HepG2 (cell line): ENCODE measurements at regions not wholly inside any gene's neighbourhood (a gene's known extent, or its start where the extent isn't known, plus 50 kb on each side); places are given as distances from the start of the nearest gene placed in this dataset.

Source experiments
- ATAC-seq: fragments of 200-7000 bp; cut with Tn5 transposase; 3 replicates; pipeline ENCODE4 v1.9.1; 2020; ENCODE audit warnings: mild to moderate bottlenecking, moderate library complexity
- BruUV-seq: library from RNA; stranded (reverse); fragments of 400-500 nt; replicated peaks from 2 replicates; lab custom pipeline; 2021; lab: Mats Ljungman, UMichigan
- CTCF ChIA-PET: fragments of 300-600 bp; formaldehyde crosslinking; extraction: SDS; loops from one replicate; lab custom pipeline; 2021; ENCODE audit warnings: low total read pairs, inconsistent platforms, low intra/inter-chr PET ratio; lab: Yijun Ruan, JAX
- POLR2A ChIA-PET: fragments of 350-600 bp; sonication (Branson Sonifier 250); formaldehyde crosslinking; loops from one replicate; lab custom pipeline; 2020; ENCODE audit warnings: antibody characterized with exemption, inconsistent platforms; lab: Yijun Ruan, JAX
- DNase-seq: peaks from one replicate; pipeline ENCODE4 v3.0.0-alpha.2; 2015; ENCODE audit warnings: low spot score
- FAIRE-seq: peaks from 3 replicates; lab custom pipeline; 2011; peaks lifted over from hg19 to GRCh38; lab: Jason Lieb, UNC
- H2AFZ ChIP-seq: one replicate; pipeline ENCODE4 v1.6.1; 2011; ENCODE audit warnings: low read length, inconsistent platforms
- H3K27ac ChIP-seq: fragments of 300-600 bp; 3 replicates; pipeline ENCODE4 v1.8.0; 2011; ENCODE audit warnings: mixed run types, mild to moderate bottlenecking, mixed read lengths, low read length, inconsistent platforms; ENCODE audit not compliant: insufficient read depth; ENCODE audit errors: extremely low read length
- H3K27me3 ChIP-seq, 2 experiments: fragments of 200-600 bp in 1 of 2; 2 replicates in 1 of 2; 3 replicates in 1 of 2; pipeline versions ENCODE4 v1.6.0 to v1.8.0; 2011; ENCODE audit warnings: low read length in 2 of 2, mild to moderate bottlenecking in 2 of 2, moderate library complexity in 2 of 2, inconsistent platforms in 1 of 2; ENCODE audit not compliant: insufficient read depth in 2 of 2, control insufficient read depth in 1 of 2
- H3K36me3 ChIP-seq, 2 experiments: fragments of 200-600 bp in 1 of 2; replicated peaks in 1 of 2; 2 replicates in 1 of 2; 3 replicates in 1 of 2; pipeline versions ENCODE4 v1.5.1 to v1.8.0; 2011; ENCODE audit warnings: low read length in 2 of 2, inconsistent platforms in 1 of 2; ENCODE audit not compliant: insufficient read depth in 2 of 2, control insufficient read depth in 1 of 2
- H3K4me1 ChIP-seq: 2 replicates; pipeline ENCODE4 v1.5.1; 2012; ENCODE audit warnings: low read length, inconsistent platforms; ENCODE audit not compliant: insufficient read depth
- H3K4me2 ChIP-seq: 2 replicates; pipeline ENCODE4 v1.6.0; 2011; ENCODE audit warnings: low read depth, low read length, inconsistent platforms
- H3K4me3 ChIP-seq, 3 experiments: fragments of 200-600 bp in 1 of 3; sonication (generic), shearing (Covaris generic) in 1 of 3; replicated peaks in 1 of 3; 2 replicates each; pipeline ENCODE4 v1.5.1; 2011 to 2016; ENCODE audit warnings: low read length in 3 of 3, inconsistent platforms in 2 of 3, low read depth in 2 of 3, mild to moderate bottlenecking in 2 of 3, control low read depth in 1 of 3, mixed read lengths in 1 of 3; ENCODE audit not compliant: insufficient read depth in 1 of 3
- H3K79me2 ChIP-seq: one replicate; pipeline ENCODE4 v1.6.1; 2011; ENCODE audit warnings: low read length, inconsistent platforms; ENCODE audit not compliant: insufficient read depth
- H3K9ac ChIP-seq: 2 replicates; pipeline ENCODE4 v1.6.0; 2011; ENCODE audit warnings: mild to moderate bottlenecking, low read depth, low read length, inconsistent platforms; ENCODE audit not compliant: insufficient read depth
- H3K9me3 ChIP-seq: 2 replicates; pipeline ENCODE4 v1.5.1; 2012; ENCODE audit warnings: mild to moderate bottlenecking, low read length
- H4K20me1 ChIP-seq: 2 replicates; pipeline ENCODE4 v1.6.0; 2011; ENCODE audit warnings: inconsistent platforms, mild to moderate bottlenecking, low read length, moderate library complexity; ENCODE audit not compliant: insufficient read depth
- NR0B2 ChIP-seq: sonication (generic); formaldehyde crosslinking; IDR thresholded peaks from 2 replicates; pipeline ENCODE4 v1.4.0; 2020; ENCODE audit warnings: mild to moderate bottlenecking, missing genetic modification reagents
- POLR2AphosphoS5 ChIP-seq: IDR thresholded peaks from 2 replicates; pipeline ENCODE4 v1.6.1; 2012; ENCODE audit warnings: low read depth, low read length
- PTBP1 ChIP-seq: fragments of 200-400 bp; formaldehyde crosslinking; IDR thresholded peaks from 2 replicates; pipeline ENCODE4 v1.6.1; 2018; ENCODE audit warnings: low read length, low read depth; ENCODE audit not compliant: poor library complexity, severe bottlenecking
- RCOR2 ChIP-seq: IDR thresholded peaks from 2 replicates; pipeline ENCODE4 v1.6.1; 2016; ENCODE audit warnings: missing biosample characterization, missing genetic modification reagents
- RXRB ChIP-seq: IDR thresholded peaks from 2 replicates; pipeline ENCODE4 v1.6.1; 2016; ENCODE audit warnings: borderline replicate concordance, missing genetic modification reagents, missing compliant biosample characterization
- SYNCRIP ChIP-seq: fragments of 200-400 bp; formaldehyde crosslinking; IDR thresholded peaks from 2 replicates; pipeline ENCODE4 v1.6.1; 2018; ENCODE audit warnings: mild to moderate bottlenecking, low read depth, low read length; ENCODE audit not compliant: insufficient read depth
- TCF12 ChIP-seq, 2 experiments: fragments of 450-650 bp in 1 of 2; sonication (generic) in 1 of 2; formaldehyde crosslinking in 1 of 2; IDR thresholded peaks; 2 replicates each; pipeline versions ENCODE4 v1.6.1 to v1.8.0; 2017 to 2022; ENCODE audit warnings: antibody characterized with exemption in 1 of 2, mild to moderate bottlenecking in 1 of 2, missing genetic modification reagents in 1 of 2, moderate library complexity in 1 of 2
- TP53 ChIP-seq: sonication (generic); formaldehyde crosslinking; conservative IDR thresholded peaks from 2 replicates; pipeline ENCODE4 v1.4.0; 2020; ENCODE audit warnings: missing genetic modification reagents
- YEATS4 ChIP-seq: sonication (generic); formaldehyde crosslinking; IDR thresholded peaks from 2 replicates; pipeline ENCODE4 v1.4.0; 2020; ENCODE audit warnings: missing genetic modification reagents, borderline replicate concordance
- ZBTB44 ChIP-seq: sonication (generic); formaldehyde crosslinking; IDR thresholded peaks from 2 replicates; pipeline ENCODE4 v1.4.0; 2020; ENCODE audit warnings: missing genetic modification reagents
- WGBS: methylation state at CpG from one replicate; pipeline ENCODE4 v1.1.6; 2017; ENCODE audit warnings: low lambda C conversion rate; 5-methylcytosine and 5-hydroxymethylcytosine counted together
- in situ Hi-C: cut with HindIII; loops from 2 replicates; pipeline ENCODE4 v1.10.0; 2017; ENCODE audit warnings: low pct_unique_long_range_greater_than_20kb; ENCODE audit not compliant: extremely low pct_ligation_motif_present
- intact Hi-C: fragments of 100-400 bp; cut with micrococcal nuclease; formaldehyde crosslinking; loops from one replicate; pipeline ENCODE4 v1.10.0; 2022; ENCODE audit not compliant: unreplicated experiment
- TF ChIP-seq, protein P1 (sequence below): sonication (generic); formaldehyde crosslinking; conservative IDR thresholded peaks from 2 replicates; pipeline ENCODE4 v1.8.0; 2022; ENCODE audit warnings: missing genetic modification reagents
- TF ChIP-seq, protein P2 (sequence below): sonication (generic); formaldehyde crosslinking; IDR thresholded peaks from 2 replicates; pipeline ENCODE4 v1.5.0; 2020; ENCODE audit warnings: missing genetic modification reagents
- TF ChIP-seq, protein P3 (sequence below): sonication (generic); formaldehyde crosslinking; IDR thresholded peaks from 2 replicates; pipeline ENCODE4 v1.4.0; 2020; ENCODE audit warnings: mild to moderate bottlenecking, missing genetic modification reagents
- TF ChIP-seq, protein P4 (sequence below): sonication (generic); formaldehyde crosslinking; IDR thresholded peaks from 2 replicates; pipeline ENCODE4 v1.8.0; 2023; ENCODE audit warnings: mild to moderate bottlenecking, missing genetic modification reagents

DNA sequence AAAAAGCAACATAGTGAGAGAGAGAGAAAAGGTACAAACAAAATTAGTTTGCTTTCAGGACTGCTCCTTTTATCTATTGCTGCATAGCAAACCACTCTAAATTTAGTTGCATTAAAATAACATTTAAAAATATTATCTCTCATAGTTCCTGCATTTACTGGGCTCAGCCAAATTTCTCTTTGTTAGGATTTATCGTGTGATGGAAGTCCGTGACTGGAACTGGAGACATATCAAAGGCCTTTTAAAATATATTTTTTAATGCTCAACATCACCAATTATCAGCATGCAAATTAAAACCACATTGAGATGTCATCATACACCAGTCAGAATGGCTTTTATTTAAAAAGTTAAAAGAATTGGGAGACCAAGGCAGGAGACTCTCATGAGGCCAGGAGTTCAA is 107.6 kb upstream of the SYT1 start:
- no TSS peak for BruUV-seq
- FAIRE-seq (no peak), ATAC-seq (no peak), DNase-seq (no peak)
- Histone ChIP-seq H3K27ac (no peak overlapping the region), H3K4me2 (no peak overlapping the region), H4K20me1 (no peaks in the 10 kb centered on the region), H3K4me1 (no peaks in the 10 kb centered on the region), H2AFZ (no peak overlapping the region), H3K9me3 (no peaks in the 10 kb centered on the region), H3K36me3 (no peaks in the 10 kb centered on the region), H3K79me2 (no peaks in the 10 kb centered on the region), H3K4me3 (no peak overlapping the region), H3K9ac (no peak overlapping the region), H3K27me3 (no peaks in the 10 kb centered on the region)
- WGBS = 0% methylated on average over 2 of the region's 2 CpGs
- in situ Hi-C loops (no loop called here), intact Hi-C loops (no loop called here)
- POLR2A ChIA-PET = no interaction called here
- CTCF ChIA-PET = no interaction called here
- TF ChIP-seq SYNCRIP (no peak), RCOR2 (CRISPR knock-in tag) (no peak), ZBTB44 (no peak), TP53 (CRISPR knock-in tag) (no peak), POLR2AphosphoS5 (no peak), TCF12 (IDR thresholded peaks at IDR 0.05) (no peak), TCF12 (CRISPR knock-in tag; IDR thresholded peaks at IDR 0.05) (no peak), RXRB (CRISPR knock-in tag) (no peak), NR0B2 (CRISPR knock-in tag) (no peak), PTBP1 (no peak), YEATS4 (no peak)
- TF ChIP-seq, protein P1, sequence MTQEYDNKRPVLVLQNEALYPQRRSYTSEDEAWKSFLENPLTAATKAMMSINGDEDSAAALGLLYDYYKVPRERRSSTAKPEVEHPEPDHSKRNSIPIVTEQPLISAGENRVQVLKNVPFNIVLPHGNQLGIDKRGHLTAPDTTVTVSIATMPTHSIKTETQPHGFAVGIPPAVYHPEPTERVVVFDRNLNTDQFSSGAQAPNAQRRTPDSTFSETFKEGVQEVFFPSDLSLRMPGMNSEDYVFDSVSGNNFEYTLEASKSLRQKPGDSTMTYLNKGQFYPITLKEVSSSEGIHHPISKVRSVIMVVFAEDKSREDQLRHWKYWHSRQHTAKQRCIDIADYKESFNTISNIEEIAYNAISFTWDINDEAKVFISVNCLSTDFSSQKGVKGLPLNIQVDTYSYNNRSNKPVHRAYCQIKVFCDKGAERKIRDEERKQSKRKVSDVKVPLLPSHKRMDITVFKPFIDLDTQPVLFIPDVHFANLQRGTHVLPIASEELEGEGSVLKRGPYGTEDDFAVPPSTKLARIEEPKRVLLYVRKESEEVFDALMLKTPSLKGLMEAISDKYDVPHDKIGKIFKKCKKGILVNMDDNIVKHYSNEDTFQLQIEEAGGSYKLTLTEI (CRISPR knock-in tag) = no peak
- TF ChIP-seq, protein P2, sequence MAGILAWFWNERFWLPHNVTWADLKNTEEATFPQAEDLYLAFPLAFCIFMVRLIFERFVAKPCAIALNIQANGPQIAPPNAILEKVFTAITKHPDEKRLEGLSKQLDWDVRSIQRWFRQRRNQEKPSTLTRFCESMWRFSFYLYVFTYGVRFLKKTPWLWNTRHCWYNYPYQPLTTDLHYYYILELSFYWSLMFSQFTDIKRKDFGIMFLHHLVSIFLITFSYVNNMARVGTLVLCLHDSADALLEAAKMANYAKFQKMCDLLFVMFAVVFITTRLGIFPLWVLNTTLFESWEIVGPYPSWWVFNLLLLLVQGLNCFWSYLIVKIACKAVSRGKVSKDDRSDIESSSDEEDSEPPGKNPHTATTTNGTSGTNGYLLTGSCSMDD (CRISPR knock-in tag) = no peak
- TF ChIP-seq, protein P3, sequence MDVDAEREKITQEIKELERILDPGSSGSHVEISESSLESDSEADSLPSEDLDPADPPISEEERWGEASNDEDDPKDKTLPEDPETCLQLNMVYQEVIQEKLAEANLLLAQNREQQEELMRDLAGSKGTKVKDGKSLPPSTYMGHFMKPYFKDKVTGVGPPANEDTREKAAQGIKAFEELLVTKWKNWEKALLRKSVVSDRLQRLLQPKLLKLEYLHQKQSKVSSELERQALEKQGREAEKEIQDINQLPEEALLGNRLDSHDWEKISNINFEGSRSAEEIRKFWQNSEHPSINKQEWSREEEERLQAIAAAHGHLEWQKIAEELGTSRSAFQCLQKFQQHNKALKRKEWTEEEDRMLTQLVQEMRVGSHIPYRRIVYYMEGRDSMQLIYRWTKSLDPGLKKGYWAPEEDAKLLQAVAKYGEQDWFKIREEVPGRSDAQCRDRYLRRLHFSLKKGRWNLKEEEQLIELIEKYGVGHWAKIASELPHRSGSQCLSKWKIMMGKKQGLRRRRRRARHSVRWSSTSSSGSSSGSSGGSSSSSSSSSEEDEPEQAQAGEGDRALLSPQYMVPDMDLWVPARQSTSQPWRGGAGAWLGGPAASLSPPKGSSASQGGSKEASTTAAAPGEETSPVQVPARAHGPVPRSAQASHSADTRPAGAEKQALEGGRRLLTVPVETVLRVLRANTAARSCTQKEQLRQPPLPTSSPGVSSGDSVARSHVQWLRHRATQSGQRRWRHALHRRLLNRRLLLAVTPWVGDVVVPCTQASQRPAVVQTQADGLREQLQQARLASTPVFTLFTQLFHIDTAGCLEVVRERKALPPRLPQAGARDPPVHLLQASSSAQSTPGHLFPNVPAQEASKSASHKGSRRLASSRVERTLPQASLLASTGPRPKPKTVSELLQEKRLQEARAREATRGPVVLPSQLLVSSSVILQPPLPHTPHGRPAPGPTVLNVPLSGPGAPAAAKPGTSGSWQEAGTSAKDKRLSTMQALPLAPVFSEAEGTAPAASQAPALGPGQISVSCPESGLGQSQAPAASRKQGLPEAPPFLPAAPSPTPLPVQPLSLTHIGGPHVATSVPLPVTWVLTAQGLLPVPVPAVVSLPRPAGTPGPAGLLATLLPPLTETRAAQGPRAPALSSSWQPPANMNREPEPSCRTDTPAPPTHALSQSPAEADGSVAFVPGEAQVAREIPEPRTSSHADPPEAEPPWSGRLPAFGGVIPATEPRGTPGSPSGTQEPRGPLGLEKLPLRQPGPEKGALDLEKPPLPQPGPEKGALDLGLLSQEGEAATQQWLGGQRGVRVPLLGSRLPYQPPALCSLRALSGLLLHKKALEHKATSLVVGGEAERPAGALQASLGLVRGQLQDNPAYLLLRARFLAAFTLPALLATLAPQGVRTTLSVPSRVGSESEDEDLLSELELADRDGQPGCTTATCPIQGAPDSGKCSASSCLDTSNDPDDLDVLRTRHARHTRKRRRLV (CRISPR knock-in tag) = no peak
- TF ChIP-seq, protein P4, sequence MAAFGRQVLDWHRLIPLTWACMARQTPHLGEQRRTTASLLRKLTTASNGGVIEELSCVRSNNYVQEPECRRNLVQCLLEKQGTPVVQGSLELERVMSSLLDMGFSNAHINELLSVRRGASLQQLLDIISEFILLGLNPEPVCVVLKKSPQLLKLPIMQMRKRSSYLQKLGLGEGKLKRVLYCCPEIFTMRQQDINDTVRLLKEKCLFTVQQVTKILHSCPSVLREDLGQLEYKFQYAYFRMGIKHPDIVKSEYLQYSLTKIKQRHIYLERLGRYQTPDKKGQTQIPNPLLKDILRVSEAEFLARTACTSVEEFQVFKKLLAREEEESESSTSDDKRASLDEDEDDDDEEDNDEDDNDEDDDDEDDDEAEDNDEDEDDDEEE = no peak
